Omental fat pad (tissue), 3 donors: ENCODE measurements at regions not wholly inside any gene's neighbourhood (a gene's known extent, or its start where the extent isn't known, plus 50 kb on each side); places are given as distances from the start of the nearest gene placed in this dataset.

Source experiments
- ATAC-seq: fragments of 150-250 bp; one replicate; pipeline ENCODE4 v1.9.1; 2016; ENCODE audit warnings: mild to moderate bottlenecking, moderate library complexity; ENCODE audit not compliant: low FRiP score
- DNase-seq: peaks from one replicate; pipeline ENCODE4 v3.0.0-alpha.2; 2019; ENCODE audit warnings: low spot score
- CTCF ChIP-seq, 3 donors: fragments of 450-650 bp; IDR thresholded peaks; one replicate each; pipeline ENCODE4 v1.5.1; 2016 to 2017; ENCODE audit warnings: antibody characterized with exemption in 3 of 3, mild to moderate bottlenecking in 3 of 3, moderate library complexity in 2 of 3

- TF ChIP-seq CTCF (IDR thresholded peaks at IDR 0.05), result no peak
- DNase-seq (no peak), ATAC-seq (no peak)
Measured at GRCh38 chr7:148481971-148482626, 108.5 kb upstream of the C7orf33 start.

GRCh38 chr7:148483515-148484308 is 106.9 kb upstream of the C7orf33 start:
- ATAC-seq (no peak), DNase-seq (no peak)
- TF ChIP-seq CTCF (IDR thresholded peaks at IDR 0.05), result no peak

- no peak for TF ChIP-seq CTCF (IDR thresholded peaks at IDR 0.05)
- DNase-seq, result no peak
- no peak for ATAC-seq
Measured at GRCh38 chr7:148484486-148484885, 106.1 kb upstream of the C7orf33 start.

GRCh38 chr7:148485618-148486017 is 104.9 kb upstream of the C7orf33 start:
- no peak for TF ChIP-seq CTCF (IDR thresholded peaks at IDR 0.05)
- ATAC-seq (no peak), DNase-seq (no peak)

- no peak for TF ChIP-seq CTCF (IDR thresholded peaks at IDR 0.05)
- DNase-seq, result no peak
- no peak for ATAC-seq
Measured at GRCh38 chr7:148486937-148487336, 103.6 kb upstream of the C7orf33 start.

GRCh38 chr7:148487912-148488311 is 102.7 kb upstream of the C7orf33 start:
- no peak for TF ChIP-seq CTCF (IDR thresholded peaks at IDR 0.05)
- ATAC-seq (no peak), DNase-seq (no peak)

- no peak for TF ChIP-seq CTCF (IDR thresholded peaks at IDR 0.05)
- ATAC-seq (no peak), DNase-seq (no peak)
Measured at GRCh38 chr7:148489678-148490077, 100.9 kb upstream of the C7orf33 start.
